Esophagus squamous epithelium (tissue), 4 donors: ENCODE measurements at regions not wholly inside any gene's neighbourhood (a gene's known extent, or its start where the extent isn't known, plus 50 kb on each side); places are given as distances from the start of the nearest gene placed in this dataset.

Experiments
- CTCF ChIP-seq, 6 experiments: fragments of 450-650 bp in 4 of 6; fragments of 200-600 bp in 2 of 6; sonication (generic) in 2 of 6; IDR thresholded peaks; one replicate each; pipeline ENCODE4 v1.5.1; 2016 to 2019; ENCODE audit warnings: antibody characterized with exemption in 6 of 6, mild to moderate bottlenecking in 4 of 6, moderate library complexity in 4 of 6
- POLR2A ChIP-seq, 4 donors: fragments of 450-650 bp; IDR thresholded peaks; one replicate each; pipeline ENCODE4 v1.6.1; 2017; ENCODE audit warnings: antibody characterized with exemption in 4 of 4, mild to moderate bottlenecking in 4 of 4, moderate library complexity in 3 of 4

- TF ChIP-seq CTCF (IDR thresholded peaks at IDR 0.05): no peak
- no peak for TF ChIP-seq POLR2A (IDR thresholded peaks at IDR 0.05)
Observed at GRCh38 chr14:34171431-34172172, 220.7 kb upstream of the EGLN3 start.
